ENCODE measurements at regions not wholly inside any gene's neighbourhood (a gene's known extent, or its start where the extent isn't known, plus 50 kb on each side); places are given as distances from the start of the nearest gene placed in this dataset.

- H3K9me3 ChIP-seq = no peaks in the 10 kb centered on the region
- TF ChIP-seq POLR2A (IDR thresholded peaks at IDR 0.05) = no peak
- TF ChIP-seq, protein P1, sequence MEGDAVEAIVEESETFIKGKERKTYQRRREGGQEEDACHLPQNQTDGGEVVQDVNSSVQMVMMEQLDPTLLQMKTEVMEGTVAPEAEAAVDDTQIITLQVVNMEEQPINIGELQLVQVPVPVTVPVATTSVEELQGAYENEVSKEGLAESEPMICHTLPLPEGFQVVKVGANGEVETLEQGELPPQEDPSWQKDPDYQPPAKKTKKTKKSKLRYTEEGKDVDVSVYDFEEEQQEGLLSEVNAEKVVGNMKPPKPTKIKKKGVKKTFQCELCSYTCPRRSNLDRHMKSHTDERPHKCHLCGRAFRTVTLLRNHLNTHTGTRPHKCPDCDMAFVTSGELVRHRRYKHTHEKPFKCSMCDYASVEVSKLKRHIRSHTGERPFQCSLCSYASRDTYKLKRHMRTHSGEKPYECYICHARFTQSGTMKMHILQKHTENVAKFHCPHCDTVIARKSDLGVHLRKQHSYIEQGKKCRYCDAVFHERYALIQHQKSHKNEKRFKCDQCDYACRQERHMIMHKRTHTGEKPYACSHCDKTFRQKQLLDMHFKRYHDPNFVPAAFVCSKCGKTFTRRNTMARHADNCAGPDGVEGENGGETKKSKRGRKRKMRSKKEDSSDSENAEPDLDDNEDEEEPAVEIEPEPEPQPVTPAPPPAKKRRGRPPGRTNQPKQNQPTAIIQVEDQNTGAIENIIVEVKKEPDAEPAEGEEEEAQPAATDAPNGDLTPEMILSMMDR (IDR thresholded peaks at IDR 0.05) = no peak
- no peaks in the 10 kb centered on the region for H3K4me1 ChIP-seq
- H3K27me3 ChIP-seq = no peaks in the 10 kb centered on the region
- no peak for DNase-seq
- no peak overlapping the region for H3K4me3 ChIP-seq
- no peaks in the 10 kb centered on the region for H3K36me3 ChIP-seq
- H3K27ac ChIP-seq = no peak overlapping the region
Measured at GRCh38 chr17:5838661-5839300, 231.4 kb upstream of the WSCD1 start.

DNA sequence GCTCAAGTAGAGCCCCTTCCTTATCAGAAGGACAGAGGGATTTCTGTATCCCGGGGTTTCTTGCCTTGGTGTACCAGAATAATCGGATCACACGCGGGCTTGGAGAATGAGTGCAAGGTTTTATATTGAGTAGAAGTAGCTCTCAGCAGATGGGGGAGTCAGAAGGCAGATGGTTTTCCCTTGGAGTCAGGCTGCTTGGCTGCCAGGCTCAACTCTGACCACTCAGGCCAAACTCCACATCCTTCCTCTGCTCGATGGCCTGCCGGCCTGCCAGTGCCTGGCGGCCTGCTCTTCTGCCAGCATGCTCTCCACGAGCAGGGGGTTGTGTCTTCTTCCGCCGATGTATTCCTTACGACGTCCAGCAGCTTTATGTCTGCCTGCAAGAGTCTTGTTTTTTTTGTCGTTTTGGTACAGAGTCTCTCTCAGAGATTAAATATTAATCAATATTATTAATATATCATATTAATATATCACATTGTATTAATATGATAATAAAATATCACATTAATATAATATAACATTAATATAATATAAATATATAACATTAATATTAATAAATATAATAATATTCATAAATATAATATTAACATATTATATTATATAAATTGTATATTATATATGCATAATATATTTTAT is 229.2 kb upstream of the WSCD1 start:
- no peak for DNase-seq
- H3K27ac ChIP-seq = no peak overlapping the region
- no peak overlapping the region for H3K4me3 ChIP-seq
- H3K9me3 ChIP-seq = no peaks in the 10 kb centered on the region
- no peaks in the 10 kb centered on the region for H3K4me1 ChIP-seq
- TF ChIP-seq, protein P1 (IDR thresholded peaks at IDR 0.05) = no peak
- no peak for TF ChIP-seq POLR2A (IDR thresholded peaks at IDR 0.05)
- no peaks in the 10 kb centered on the region for H3K27me3 ChIP-seq
- no peaks in the 10 kb centered on the region for H3K36me3 ChIP-seq

DNA sequence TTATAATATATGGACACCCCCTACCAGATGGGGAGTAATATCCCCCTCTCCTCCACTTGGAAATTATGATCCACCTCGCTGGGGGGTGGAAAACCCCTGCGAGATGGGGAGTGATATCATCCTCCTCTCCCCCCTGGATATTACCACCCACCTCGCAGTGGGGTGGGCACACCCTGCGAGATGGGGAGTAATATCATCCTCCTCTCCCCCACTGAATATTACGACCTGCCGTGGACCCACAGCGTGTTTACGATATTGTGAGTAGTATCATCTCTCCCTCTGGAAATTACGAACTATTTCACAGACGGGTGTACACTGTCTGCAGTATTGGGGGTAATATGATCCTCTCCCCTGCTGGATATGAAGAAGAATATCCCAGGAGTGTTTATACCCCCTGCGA is 228.3 kb upstream of the WSCD1 start:
- H3K27me3 ChIP-seq = no peaks in the 10 kb centered on the region
- H3K9me3 ChIP-seq = no peaks in the 10 kb centered on the region
- H3K4me3 ChIP-seq = no peak overlapping the region
- TF ChIP-seq, protein P1 (IDR thresholded peaks at IDR 0.05) = no peak
- TF ChIP-seq POLR2A (IDR thresholded peaks at IDR 0.05) = no peak
- H3K27ac ChIP-seq = no peak overlapping the region
- no peak for DNase-seq
- no peaks in the 10 kb centered on the region for H3K36me3 ChIP-seq
- no peaks in the 10 kb centered on the region for H3K4me1 ChIP-seq

DNA sequence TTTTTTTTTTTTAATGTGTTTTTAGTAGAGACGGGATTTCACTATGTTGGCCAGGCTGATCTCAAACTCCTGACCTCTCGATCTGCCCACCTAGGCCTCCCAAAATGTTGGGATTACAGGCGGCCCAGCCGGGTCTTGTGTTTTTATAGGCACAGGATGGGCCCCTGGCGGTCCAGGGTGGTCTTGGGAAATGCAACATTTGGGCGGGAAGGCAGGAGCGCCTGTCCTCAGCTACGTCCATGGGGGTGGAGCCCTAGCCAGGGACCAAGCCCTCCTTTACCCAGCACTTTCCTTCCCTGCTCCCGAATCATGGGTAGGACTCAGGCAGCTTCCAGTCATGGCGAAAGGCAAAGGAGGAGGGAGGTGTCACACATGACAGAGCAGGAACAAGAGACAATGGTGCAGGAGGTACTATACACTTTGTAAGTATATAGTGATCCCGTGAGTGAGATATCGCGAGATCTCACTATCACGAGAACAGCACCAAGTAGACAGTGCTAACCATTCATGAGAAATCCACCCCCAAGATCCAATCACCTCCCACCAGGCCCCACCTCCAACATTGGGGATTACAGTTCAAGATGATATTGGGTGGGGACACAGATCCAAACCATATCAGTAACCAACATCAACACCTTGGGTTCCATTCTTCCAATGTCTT is 226.7 kb upstream of the WSCD1 start:
- TF ChIP-seq, protein P1 (IDR thresholded peaks at IDR 0.05) = no peak
- TF ChIP-seq POLR2A (IDR thresholded peaks at IDR 0.05) = no peak
- H3K27ac ChIP-seq = no peak overlapping the region
- H3K4me3 ChIP-seq = no peak overlapping the region
- H3K4me1 ChIP-seq = no peaks in the 10 kb centered on the region
- H3K27me3 ChIP-seq = no peaks in the 10 kb centered on the region
- H3K36me3 ChIP-seq = no peaks in the 10 kb centered on the region
- DNase-seq = peak in 1 of 3 donors; percentile 1
- H3K9me3 ChIP-seq = no peaks in the 10 kb centered on the region

DNA sequence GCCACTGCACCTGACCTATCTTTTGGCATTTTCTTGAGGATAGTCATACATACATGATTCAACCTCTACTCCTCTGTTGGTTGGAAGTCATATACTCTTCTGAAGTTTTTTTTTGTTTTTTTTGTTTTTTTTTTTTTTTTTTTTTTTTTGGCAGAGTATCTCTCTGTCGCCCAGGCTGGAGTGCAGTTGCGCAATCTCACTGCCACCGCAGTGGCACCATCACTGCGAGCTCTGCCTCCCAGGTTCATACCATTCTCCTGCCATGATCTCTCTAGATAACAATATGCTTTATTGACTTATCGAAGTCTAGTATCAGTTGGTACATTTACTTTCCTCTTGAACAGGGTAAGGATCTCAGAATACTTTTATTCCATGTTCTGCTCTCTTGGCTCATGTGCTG is 224.2 kb upstream of the WSCD1 start:
- Histone ChIP-seq H3K4me3 (no peak overlapping the region), H3K4me1 (no peaks in the 10 kb centered on the region), H3K27ac (no peak overlapping the region), H3K36me3 (no peaks in the 10 kb centered on the region), H3K9me3 (no peaks in the 10 kb centered on the region), H3K27me3 (no peaks in the 10 kb centered on the region)
- TF ChIP-seq, protein P1 (IDR thresholded peaks at IDR 0.05) = no peak
- no peak for TF ChIP-seq POLR2A (IDR thresholded peaks at IDR 0.05)
- DNase-seq = no peak

Data from Peyer's patch (tissue), 4 donors.